Esophagus (tissue), 2 donors: ENCODE measurements at regions not wholly inside any gene's neighbourhood (a gene's known extent, or its start where the extent isn't known, plus 50 kb on each side); places are given as distances from the start of the nearest gene placed in this dataset.

Experiments used
- H3K27ac ChIP-seq, 2 donors: one replicate each; pipeline ENCODE4 v1.5.1; 2013; ENCODE audit warnings: low read depth in 2 of 2, mild to moderate bottlenecking in 2 of 2, inconsistent platforms in 1 of 2, low read length in 1 of 2, moderate library complexity in 1 of 2
- H3K27me3 ChIP-seq, 2 donors: one replicate each; pipeline ENCODE4 v1.6.1; 2013; ENCODE audit warnings: low read length in 2 of 2, control low read depth in 1 of 2, mild to moderate bottlenecking in 1 of 2; ENCODE audit not compliant: insufficient read depth in 2 of 2, control insufficient read depth in 1 of 2
- H3K36me3 ChIP-seq, 2 donors: one replicate each; pipeline ENCODE4 v1.6.1; 2013; ENCODE audit warnings: low read length in 1 of 2; ENCODE audit not compliant: control insufficient read depth in 2 of 2, insufficient read depth in 2 of 2
- H3K4me1 ChIP-seq, 2 donors: one replicate each; pipeline ENCODE4 v1.6.1; 2013; ENCODE audit warnings: low read length in 1 of 2; ENCODE audit not compliant: control insufficient read depth in 2 of 2, insufficient read depth in 2 of 2
- H3K4me3 ChIP-seq, 2 donors: one replicate each; pipeline ENCODE4 v1.5.1; 2013; ENCODE audit warnings: low read length in 2 of 2, mild to moderate bottlenecking in 2 of 2, low read depth in 1 of 2, moderate library complexity in 1 of 2
- H3K9me3 ChIP-seq, 2 donors: one replicate each; pipeline ENCODE4 v1.6.1; 2013; ENCODE audit warnings: mild to moderate bottlenecking in 2 of 2, low read depth in 1 of 2, low read length in 1 of 2, moderate library complexity in 1 of 2; ENCODE audit not compliant: control insufficient read depth in 2 of 2, insufficient read depth in 1 of 2
- WGBS, 2 donors: extraction: QIAGEN DNeasy Blood & Tissue Kit; methylation state at CpG; one replicate each; pipeline ENCODE4 v1.1.7; 2013; 5-methylcytosine and 5-hydroxymethylcytosine counted together
- donor health status: healthy with polysubstance abuse.
- donor health status: Bipolar disorder and iron deficiency.

DNA sequence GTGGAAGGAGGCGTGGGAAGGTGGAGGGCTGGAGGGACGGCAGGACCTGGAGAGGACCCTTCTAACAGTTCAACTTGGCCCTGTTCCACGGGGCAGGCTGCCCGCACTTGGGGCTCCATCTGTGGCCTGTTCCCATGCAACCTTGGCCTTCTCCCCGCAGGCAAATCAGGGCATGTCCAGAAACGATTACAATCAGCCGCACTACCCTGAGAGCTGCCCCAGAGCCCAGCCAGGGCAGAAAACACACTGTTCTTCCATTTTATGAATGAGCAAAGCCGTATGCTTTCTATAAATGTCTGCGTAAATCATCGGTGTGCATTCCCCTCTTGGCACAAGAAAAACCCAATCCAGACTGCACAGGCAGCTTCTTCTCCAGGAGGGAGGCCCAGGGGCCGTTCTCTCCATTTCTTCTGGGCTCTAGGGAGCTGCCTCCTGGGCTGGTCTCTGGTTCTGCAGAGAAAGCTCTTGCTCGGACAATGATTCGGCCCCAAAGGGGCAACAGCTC, 228.7 kb downstream of the SOX9 start:
- WGBS, 2 donors, result 49 to 53% methylated on average over 13 of the region's 13 CpGs
- Histone ChIP-seq H3K4me1 (peaks cover 3 to 12% of the 10 kb centered on the region in 2 donors), H3K27me3 (no peaks in the 10 kb centered on the region), H3K9me3 (no peaks in the 10 kb centered on the region), H3K4me3 (no peak overlapping the region), H3K36me3 (no peaks in the 10 kb centered on the region), H3K27ac (no peak overlapping the region)

DNA sequence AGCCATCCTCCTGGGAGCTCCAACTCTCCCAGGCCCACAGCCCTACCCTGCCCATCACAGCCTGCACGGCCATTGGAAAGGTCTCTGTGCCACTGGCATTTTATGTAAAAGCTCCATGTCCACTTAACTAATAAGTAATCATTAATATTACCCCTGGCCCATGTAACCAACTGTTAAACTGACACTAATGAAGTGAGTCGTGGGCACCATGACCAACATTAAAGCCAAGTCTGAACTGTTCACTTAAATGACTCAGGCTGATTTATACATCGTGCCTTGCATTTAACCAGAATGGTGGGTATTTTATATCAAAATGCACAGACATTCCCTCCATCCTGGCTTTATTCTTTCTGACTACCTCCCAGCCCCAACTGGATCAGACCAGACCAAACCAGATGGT, 229.3 kb downstream of the SOX9 start:
- H3K27ac ChIP-seq, result no peak overlapping the region
- H3K27me3 ChIP-seq, result no peaks in the 10 kb centered on the region
- peaks cover 3 to 12% of the 10 kb centered on the region in 2 donors for H3K4me1 ChIP-seq
- H3K4me3 ChIP-seq, result no peak overlapping the region
- no peaks in the 10 kb centered on the region for H3K9me3 ChIP-seq
- H3K36me3 ChIP-seq, result no peaks in the 10 kb centered on the region
- WGBS, 2 donors, result 81 to 84% methylated on average over 3 of the region's 3 CpGs

DNA sequence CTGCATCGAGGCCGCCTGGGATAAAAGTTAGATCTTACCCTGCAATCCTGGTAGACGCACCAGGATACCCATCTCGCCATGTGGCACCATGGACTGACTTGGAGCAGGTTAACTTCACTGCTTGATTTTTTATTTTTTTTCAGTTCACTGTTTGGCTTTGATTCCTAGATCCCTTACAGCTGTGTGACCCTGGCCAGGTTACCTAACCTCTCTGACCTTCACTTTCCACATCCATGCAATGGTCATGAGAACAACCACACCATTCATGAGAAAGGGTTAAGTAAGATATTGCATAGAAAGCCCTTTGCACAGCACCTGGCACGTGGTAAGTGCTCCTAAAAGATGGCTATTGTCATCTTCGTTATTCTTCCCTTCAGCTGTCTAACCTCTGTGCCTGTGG, 230.5 kb downstream of the SOX9 start:
- H3K27ac ChIP-seq, result no peak overlapping the region
- WGBS, 2 donors, result 79 to 82% methylated on average over 6 of the region's 6 CpGs
- H3K36me3 ChIP-seq, result no peaks in the 10 kb centered on the region
- no peaks in the 10 kb centered on the region for H3K9me3 ChIP-seq
- H3K27me3 ChIP-seq, result no peaks in the 10 kb centered on the region
- H3K4me3 ChIP-seq, result no peak overlapping the region
- peaks cover 3 to 12% of the 10 kb centered on the region in 2 donors for H3K4me1 ChIP-seq

DNA sequence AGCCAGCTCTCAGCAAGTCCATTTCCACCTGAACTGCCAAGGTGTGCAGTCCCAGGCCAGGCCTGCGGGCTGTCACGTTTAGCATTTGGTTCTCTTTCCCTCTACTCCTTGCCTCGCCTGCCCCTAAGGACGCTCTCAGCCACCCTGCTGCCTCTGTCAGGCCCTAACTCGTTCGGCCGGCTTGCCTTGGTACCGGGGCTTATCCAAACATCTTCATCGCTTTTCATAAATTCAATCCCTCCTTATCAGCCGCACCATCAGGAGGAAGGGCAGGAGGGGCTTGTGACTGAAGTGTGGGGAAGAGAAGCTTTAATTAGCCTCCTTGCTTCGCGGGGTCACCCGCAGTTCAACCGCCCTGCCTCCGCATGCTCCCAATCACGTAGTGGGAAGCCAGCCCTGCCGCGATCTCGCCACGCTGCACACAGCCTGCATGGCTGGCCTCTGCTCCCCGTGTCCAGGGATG, 231.1 kb downstream of the SOX9 start:
- H3K27me3 ChIP-seq, result no peaks in the 10 kb centered on the region

DNA sequence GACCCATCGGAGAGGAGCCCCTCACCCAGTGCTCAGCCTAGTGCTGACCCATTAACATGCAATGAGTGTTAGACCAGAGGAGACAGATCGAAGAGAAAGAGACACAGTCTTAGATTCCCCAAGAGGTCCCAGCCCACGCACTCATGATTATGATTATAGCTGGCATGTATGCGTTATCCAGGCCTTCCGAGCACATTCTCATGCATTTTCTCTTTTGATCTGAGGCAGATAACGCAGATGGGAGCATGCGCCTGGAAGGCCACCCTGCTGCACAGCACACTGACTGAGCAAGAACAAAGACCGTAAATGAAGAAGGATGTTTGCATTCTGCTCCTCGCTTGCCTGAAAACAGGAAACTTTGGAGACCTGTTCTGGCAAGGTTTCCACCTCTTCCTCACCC, 232.7 kb downstream of the SOX9 start:
- no peaks in the 10 kb centered on the region for H3K27me3 ChIP-seq
- H3K9me3 ChIP-seq, result no peaks in the 10 kb centered on the region
- H3K4me3 ChIP-seq, result no peak overlapping the region
- whole genome bisulfite sequencing, 2 donors, result 78 to 86% methylated on average over 9 of the region's 9 CpGs
- H3K36me3 ChIP-seq, result no peaks in the 10 kb centered on the region
- no peak overlapping the region for H3K27ac ChIP-seq
- peaks cover 3 to 12% of the 10 kb centered on the region in 2 donors for H3K4me1 ChIP-seq

More for the DNA sequence above, 231.1 kb downstream of the SOX9 start:
- 39 to 40% methylated on average over 21 of the region's 21 CpGs for WGBS, 2 donors
- H3K4me1 ChIP-seq, result peaks cover 3 to 12% of the 10 kb centered on the region in 2 donors
- H3K4me3 ChIP-seq, result no peak overlapping the region
- no peaks in the 10 kb centered on the region for H3K36me3 ChIP-seq
- H3K9me3 ChIP-seq, result no peaks in the 10 kb centered on the region
- H3K27ac ChIP-seq, result no peak overlapping the region

DNA sequence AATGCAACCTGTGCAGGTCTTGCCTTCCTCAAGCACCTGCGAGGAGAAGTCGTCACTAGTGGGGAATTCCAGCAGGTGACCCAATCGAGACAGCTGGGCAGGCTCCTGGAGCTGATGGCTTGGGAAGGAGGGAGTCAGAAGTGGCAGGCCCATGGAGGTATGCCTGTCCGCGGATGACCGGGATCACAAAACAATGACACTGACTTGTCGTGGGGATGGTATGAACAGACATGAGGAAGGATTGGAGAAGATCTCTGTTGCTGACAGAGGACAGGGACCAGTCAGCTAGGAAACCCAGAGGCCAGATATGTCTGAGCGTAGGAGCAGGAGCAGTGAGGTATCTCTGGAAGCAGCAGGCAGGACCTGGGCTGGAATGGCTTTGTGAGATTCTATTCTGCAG, 233.3 kb downstream of the SOX9 start:
- H3K4me1 ChIP-seq, result peaks cover 3 to 13% of the 10 kb centered on the region in 2 donors
- 82 to 86% methylated on average over 8 of the region's 8 CpGs for WGBS, 2 donors
- H3K4me3 ChIP-seq, result no peak overlapping the region
- H3K36me3 ChIP-seq, result no peaks in the 10 kb centered on the region
- H3K9me3 ChIP-seq, result no peaks in the 10 kb centered on the region
- H3K27ac ChIP-seq, result no peak overlapping the region
- no peaks in the 10 kb centered on the region for H3K27me3 ChIP-seq

DNA sequence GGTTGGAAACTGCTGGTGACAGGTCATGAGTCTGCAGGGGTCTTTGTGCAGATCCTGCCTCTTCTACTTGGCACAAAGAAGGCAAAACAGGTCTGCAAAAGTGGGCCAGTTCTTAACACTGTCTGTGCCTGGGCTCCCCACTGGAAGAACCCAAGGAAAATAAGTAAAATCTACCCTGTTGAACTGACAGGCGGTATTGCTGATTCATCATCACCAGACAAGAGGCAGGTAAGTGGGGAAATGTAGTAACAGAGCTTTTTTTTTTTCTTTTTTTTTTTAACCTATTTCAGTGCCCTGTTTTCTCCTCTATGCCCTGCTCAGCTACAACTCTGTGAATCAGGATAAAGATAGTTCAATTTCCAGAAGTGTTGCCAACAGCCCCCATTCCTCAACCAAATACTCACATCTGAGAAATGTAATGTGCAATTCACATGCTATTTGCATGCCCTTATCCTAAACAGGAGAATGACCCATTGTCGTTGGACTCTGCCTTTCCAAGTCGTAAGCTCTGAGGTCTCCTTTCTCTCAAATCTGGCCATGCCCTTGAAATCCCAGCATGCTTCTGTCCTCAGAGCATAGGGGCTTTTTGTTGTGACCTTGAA, 237.0 kb downstream of the SOX9 start:
- WGBS, 2 donors, result 93 to 97% methylated on average over 3 of the region's 3 CpGs
- Histone ChIP-seq H3K4me3 (no peak overlapping the region), H3K36me3 (no peaks in the 10 kb centered on the region), H3K4me1 (peaks cover 0 to 15% of the 10 kb centered on the region in 2 donors), H3K27ac (no peak overlapping the region), H3K9me3 (no peaks in the 10 kb centered on the region), H3K27me3 (no peaks in the 10 kb centered on the region)

DNA sequence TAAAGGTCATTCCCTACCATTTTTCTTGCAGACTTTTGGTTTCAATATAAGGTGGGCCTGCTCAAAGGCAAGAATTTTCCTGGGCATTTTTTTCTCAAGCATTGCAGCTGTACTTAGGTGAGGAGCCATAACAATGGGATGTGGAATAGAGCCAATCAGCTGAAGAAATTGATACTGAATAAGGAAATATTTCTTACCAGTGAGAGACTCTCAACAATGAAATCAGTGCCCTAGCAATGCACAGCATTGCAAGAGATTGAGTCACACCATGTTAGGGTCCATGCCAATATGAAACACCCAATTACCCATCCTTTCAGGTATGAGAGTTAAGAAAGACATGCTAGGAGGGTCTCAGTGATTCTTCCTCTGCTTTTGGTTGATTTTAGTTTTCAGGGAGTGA, 237.6 kb downstream of the SOX9 start:
- H3K9me3 ChIP-seq, result no peaks in the 10 kb centered on the region
- peaks cover 0 to 15% of the 10 kb centered on the region in 2 donors for H3K4me1 ChIP-seq
- no peaks in the 10 kb centered on the region for H3K36me3 ChIP-seq
- H3K27me3 ChIP-seq, result no peaks in the 10 kb centered on the region
- no peak overlapping the region for H3K4me3 ChIP-seq
- no peak overlapping the region for H3K27ac ChIP-seq

DNA sequence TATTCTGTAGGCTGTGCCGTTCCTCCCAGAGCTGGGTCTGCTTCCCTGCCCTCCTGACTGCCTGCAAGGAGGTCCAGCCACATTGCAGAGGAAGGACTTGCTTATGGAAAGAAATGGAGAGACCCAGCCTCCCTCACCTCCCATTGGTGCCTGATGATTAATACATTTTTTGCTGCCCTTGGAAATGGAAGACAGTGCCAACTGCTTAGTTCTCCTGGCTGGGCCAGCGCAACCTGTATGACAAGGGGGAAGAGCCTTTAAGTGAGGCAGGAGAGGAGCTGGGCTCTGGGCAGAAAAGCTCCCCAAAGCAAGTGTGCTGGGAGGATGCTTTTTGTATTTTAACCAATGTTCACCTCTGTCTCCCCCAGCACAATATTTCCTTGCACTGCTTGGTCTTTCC, 238.5 kb downstream of the SOX9 start:
- H3K4me1 ChIP-seq, result peaks cover 0 to 15% of the 10 kb centered on the region in 2 donors
- H3K36me3 ChIP-seq, result no peaks in the 10 kb centered on the region
- H3K4me3 ChIP-seq, result no peak overlapping the region
- WGBS, 2 donors, result 73 to 87% methylated on average over 2 of the region's 2 CpGs
- H3K27me3 ChIP-seq, result no peaks in the 10 kb centered on the region
- H3K27ac ChIP-seq, result peak overlapping the region in 1 of 2 donors; percentile 17
- no peaks in the 10 kb centered on the region for H3K9me3 ChIP-seq

DNA sequence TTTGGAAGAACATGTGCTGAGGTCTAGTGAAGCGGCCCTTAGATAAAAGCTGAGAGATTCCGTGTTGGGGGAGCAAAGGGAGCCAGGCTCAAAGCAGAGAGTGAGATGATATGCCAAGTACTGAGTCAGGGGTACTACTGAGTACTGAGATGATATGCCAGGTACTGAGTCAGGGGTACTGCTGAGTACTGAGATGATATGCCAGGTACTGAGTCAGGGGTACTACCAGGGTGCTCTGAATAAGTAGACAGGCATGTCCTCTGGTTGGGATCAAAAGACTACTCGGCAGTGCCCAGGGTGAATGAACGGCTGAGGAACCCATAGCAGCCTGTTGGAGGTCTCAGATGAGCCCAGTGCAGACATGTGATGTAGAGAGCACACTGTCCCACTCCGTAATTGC, 239.0 kb downstream of the SOX9 start:
- Histone ChIP-seq H3K27ac (no peak overlapping the region), H3K36me3 (no peaks in the 10 kb centered on the region), H3K27me3 (no peaks in the 10 kb centered on the region), H3K9me3 (no peaks in the 10 kb centered on the region), H3K4me3 (no peak overlapping the region), H3K4me1 (peaks cover 0 to 15% of the 10 kb centered on the region in 2 donors)
- WGBS, 2 donors, result 83 to 93% methylated on average over 5 of the region's 5 CpGs
